ENCODE measurements at regions not wholly inside any gene's neighbourhood (a gene's known extent, or its start where the extent isn't known, plus 50 kb on each side); places are given as distances from the start of the nearest gene placed in this dataset.

- Histone ChIP-seq H3K4me1 (ENCODE audit: insufficient read depth, low read length, poor library complexity, severe bottlenecking) (peaks cover 11% of the 10 kb centered on the region), H3K27ac (ENCODE audit: low read depth, low read length, poor library complexity, severe bottlenecking) (no peak overlapping the region), H3K36me3 (ENCODE audit: insufficient read depth, low read length, poor library complexity, severe bottlenecking) (no peaks in the 10 kb centered on the region), H3K9me3 (ENCODE audit: low read depth, low read length, poor library complexity, severe bottlenecking) (no peaks in the 10 kb centered on the region), H3K4me3 (ENCODE audit: low read depth, low read length, poor library complexity, severe bottlenecking) (no peak overlapping the region), H3K27me3 (replicated peaks; ENCODE audit: insufficient read depth, low read depth, low read length, poor library complexity) (no peaks in the 10 kb centered on the region)
- intact Hi-C loops (cut with micrococcal nuclease; ENCODE audit: unreplicated experiment): no loop called here
- BruUV-seq (replicated peaks): no TSS peak
- ChIA-PET CTCF (no interaction called here), POLR2A (ENCODE audit: low non-redundant PET) (no interaction called here)
- TF ChIP-seq EZH2 (IDR thresholded peaks at IDR 0.05; ENCODE audit: borderline replicate concordance, low read depth, low read length, poor library complexity, severe bottlenecking) (no peak), CTCF (conservative IDR thresholded peaks at IDR 0.05; ENCODE audit: low read depth, low read length) (no peak)
- DNase-seq (ENCODE audit: low spot score): no peak
Observed at GRCh38 chr1:13878021-13878420, 178.0 kb downstream of the PRDM2 start.

GRCh38 chr1:13878451-13878850 lies 178.5 kb downstream of the PRDM2 start:
- Histone ChIP-seq H3K27ac (ENCODE audit: low read depth, low read length, poor library complexity, severe bottlenecking) (no peak overlapping the region), H3K9me3 (ENCODE audit: low read depth, low read length, poor library complexity, severe bottlenecking) (no peaks in the 10 kb centered on the region), H3K4me3 (ENCODE audit: low read depth, low read length, poor library complexity, severe bottlenecking) (no peak overlapping the region), H3K4me1 (ENCODE audit: insufficient read depth, low read length, poor library complexity, severe bottlenecking) (peaks cover 11% of the 10 kb centered on the region), H3K36me3 (ENCODE audit: insufficient read depth, low read length, poor library complexity, severe bottlenecking) (no peaks in the 10 kb centered on the region), H3K27me3 (replicated peaks; ENCODE audit: insufficient read depth, low read depth, low read length, poor library complexity) (no peaks in the 10 kb centered on the region)
- no peak for DNase-seq (ENCODE audit: low spot score)
- POLR2A ChIA-PET (ENCODE audit: low non-redundant PET): no interaction called here
- no TSS peak for BruUV-seq (replicated peaks)
- CTCF ChIA-PET: no interaction called here
- intact Hi-C loops (cut with micrococcal nuclease; ENCODE audit: unreplicated experiment): no loop called here
- TF ChIP-seq EZH2 (IDR thresholded peaks at IDR 0.05; ENCODE audit: borderline replicate concordance, low read depth, low read length, poor library complexity, severe bottlenecking) (no peak), CTCF (conservative IDR thresholded peaks at IDR 0.05; ENCODE audit: low read depth, low read length) (no peak)

- BruUV-seq (replicated peaks): no TSS peak
- POLR2A ChIA-PET (ENCODE audit: low non-redundant PET): no interaction called here
- intact Hi-C loops (cut with micrococcal nuclease; ENCODE audit: unreplicated experiment): no loop called here
Observed at GRCh38 chr1:13881385-13882088, 181.5 kb downstream of the PRDM2 start.

More at GRCh38 chr1:13881385-13882088, 181.5 kb downstream of the PRDM2 start:
- Histone ChIP-seq H3K27me3 (replicated peaks; ENCODE audit: insufficient read depth, low read depth, low read length, poor library complexity) (no peaks in the 10 kb centered on the region), H3K27ac (ENCODE audit: low read depth, low read length, poor library complexity, severe bottlenecking) (no peak overlapping the region), H3K4me1 (ENCODE audit: insufficient read depth, low read length, poor library complexity, severe bottlenecking) (peaks cover 11% of the 10 kb centered on the region), H3K36me3 (ENCODE audit: insufficient read depth, low read length, poor library complexity, severe bottlenecking) (no peaks in the 10 kb centered on the region), H3K4me3 (ENCODE audit: low read depth, low read length, poor library complexity, severe bottlenecking) (no peak overlapping the region), H3K9me3 (ENCODE audit: low read depth, low read length, poor library complexity, severe bottlenecking) (no peaks in the 10 kb centered on the region)
- TF ChIP-seq EZH2 (IDR thresholded peaks at IDR 0.05; ENCODE audit: borderline replicate concordance, low read depth, low read length, poor library complexity, severe bottlenecking) (no peak), CTCF (conservative IDR thresholded peaks at IDR 0.05; ENCODE audit: low read depth, low read length) (no peak)
- CTCF ChIA-PET: no interaction called here
- DNase-seq (ENCODE audit: low spot score): no peak

Measured in A673 (cell line).